ENCODE measurements at regions not wholly inside any gene's neighbourhood (a gene's known extent, or its start where the extent isn't known, plus 50 kb on each side); places are given as distances from the start of the nearest gene placed in this dataset.
"Not testable (repeated sequence)": the region's sequence is repeated elsewhere in the genome, so short reads cannot be mapped to it uniquely, and the experiment has no call there.

DNA sequence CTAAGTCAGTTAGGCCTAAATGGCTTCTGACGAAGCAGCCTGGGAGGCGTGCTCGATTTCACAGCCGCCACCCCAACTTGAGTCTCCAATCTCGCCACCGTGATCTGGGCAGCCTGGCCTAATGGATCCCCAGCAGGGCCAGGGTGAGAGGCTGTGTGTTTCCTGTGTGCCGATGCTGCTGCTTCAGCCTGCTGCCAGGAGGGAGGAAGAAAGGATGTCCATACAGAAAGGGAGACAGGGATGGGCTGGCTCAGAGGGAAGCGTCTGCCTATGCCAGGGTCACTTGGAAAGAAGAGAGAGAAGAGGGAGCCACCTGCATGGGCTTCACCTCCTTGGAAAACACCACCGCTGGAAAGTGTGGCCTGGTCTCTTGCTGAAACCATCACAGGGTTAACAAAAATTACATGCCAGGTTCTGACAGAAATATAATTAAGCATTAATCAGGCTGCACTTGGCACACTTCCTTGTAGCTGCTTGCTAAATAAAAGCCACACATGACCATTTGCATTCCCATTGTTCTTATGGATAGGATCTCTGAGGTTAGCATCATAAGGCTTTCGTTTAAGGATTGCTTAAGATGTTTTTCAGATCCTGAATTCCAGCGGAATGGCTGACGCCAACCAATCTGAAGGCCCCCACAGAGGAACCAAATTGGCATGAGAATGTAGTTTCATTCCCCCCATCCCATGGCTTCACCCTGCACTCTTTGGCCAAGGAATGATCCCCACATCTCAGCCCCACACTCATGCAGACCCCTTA lies 108.8 kb upstream of the SLC1A4 start:
- Mint-ChIP-seq H3K27ac (no peak overlapping the region), H3K4me3 (no peak overlapping the region), H3K9me3 (no peaks in the 10 kb centered on the region), H3K27me3 (peaks cover 3% of the 10 kb centered on the region), H3K4me1 (no peaks in the 10 kb centered on the region), H3K36me3 (ENCODE audit: low read depth) (no peaks in the 10 kb centered on the region)
- no peak for ATAC-seq (replicated peaks)

DNA sequence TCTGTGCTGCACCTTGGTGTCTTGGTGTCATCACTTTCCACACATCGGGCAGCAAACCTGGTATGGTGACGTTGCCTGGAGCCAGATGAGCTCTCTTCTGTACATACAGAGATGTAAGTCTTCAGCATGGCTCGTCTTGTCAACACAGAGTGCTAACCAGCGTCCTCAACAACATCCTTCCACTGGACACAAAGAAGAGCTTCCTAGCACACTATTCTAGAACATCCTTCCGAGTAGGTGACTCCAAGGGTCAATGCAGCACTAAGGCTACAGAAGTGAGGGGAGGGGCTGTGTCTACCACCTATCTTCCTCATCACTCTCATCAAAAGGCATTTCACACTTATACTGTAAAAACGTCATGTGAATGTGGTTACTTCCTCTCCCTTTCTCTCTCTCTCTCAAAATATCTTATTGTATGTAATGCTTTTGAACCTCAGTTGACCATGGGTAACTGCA lies 108.1 kb upstream of the SLC1A4 start:
- H3K27ac Mint-ChIP-seq = no peak overlapping the region
- H3K4me1 Mint-ChIP-seq = no peaks in the 10 kb centered on the region
- no peaks in the 10 kb centered on the region for H3K9me3 Mint-ChIP-seq
- H3K27me3 Mint-ChIP-seq = peaks cover 3% of the 10 kb centered on the region
- no peak for ATAC-seq (replicated peaks)
- H3K4me3 Mint-ChIP-seq = no peak overlapping the region
- H3K36me3 Mint-ChIP-seq (ENCODE audit: low read depth) = no peaks in the 10 kb centered on the region

DNA sequence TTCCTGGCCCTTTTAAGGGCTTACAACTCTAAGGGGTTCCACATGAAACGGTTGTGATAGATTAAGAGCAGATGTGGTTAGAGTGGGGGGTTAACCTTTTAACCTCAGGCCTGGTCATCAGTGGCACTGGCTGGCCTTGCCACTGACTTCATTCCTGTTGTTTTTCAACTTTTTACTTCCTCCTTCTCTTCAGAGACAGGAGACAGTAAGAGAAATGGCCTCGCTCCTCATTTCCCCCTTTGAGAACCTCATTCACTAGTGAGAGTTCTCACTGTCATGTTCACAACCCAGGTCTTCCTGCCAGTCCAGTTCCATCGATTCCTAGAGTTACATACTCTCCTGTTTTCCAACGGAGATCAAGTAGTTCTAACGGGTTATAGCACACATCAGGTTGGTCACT lies 101.6 kb upstream of the SLC1A4 start:
- H3K4me3 Mint-ChIP-seq = no peak overlapping the region
- peaks cover 9% of the 10 kb centered on the region for H3K27me3 Mint-ChIP-seq
- no peak for ATAC-seq (replicated peaks)
- H3K9me3 Mint-ChIP-seq = no peaks in the 10 kb centered on the region
- H3K4me1 Mint-ChIP-seq = no peaks in the 10 kb centered on the region
- no peak overlapping the region for H3K27ac Mint-ChIP-seq
- no peaks in the 10 kb centered on the region for H3K36me3 Mint-ChIP-seq (ENCODE audit: low read depth)

DNA sequence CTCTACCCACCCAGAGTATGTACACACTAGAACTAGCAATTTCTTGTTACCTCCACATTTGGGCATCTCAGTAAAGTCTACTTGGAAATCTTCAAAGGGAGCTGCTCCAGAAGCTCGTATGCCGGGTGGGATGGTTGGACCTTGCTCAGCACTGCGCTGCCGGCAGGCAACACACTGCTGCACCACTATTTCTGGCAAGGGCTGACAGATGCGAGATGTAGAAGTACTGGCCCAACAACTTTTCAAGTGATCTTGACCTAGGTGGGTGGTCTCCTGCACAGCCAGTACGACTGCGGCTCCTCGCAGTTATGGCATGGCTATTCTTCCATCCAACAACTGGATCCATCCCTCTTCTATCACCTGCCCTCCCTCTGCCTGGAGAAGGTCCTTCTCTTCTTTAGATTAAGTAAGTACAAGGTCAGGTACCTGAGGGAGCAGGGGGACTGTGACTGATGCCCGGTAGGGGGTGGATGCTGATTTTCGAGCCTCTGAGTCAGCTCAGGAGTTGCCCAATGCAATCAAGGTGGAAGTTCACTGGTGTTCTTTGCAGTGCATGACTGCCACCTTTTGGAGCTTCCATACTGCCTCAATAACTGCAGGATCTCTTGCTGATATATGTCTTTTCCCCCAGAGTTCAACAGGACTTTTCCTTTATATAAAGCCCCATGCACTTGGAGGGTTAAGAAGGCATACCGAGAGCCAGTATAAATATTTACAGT lies 100.4 kb upstream of the SLC1A4 start:
- Mint-ChIP-seq H3K4me1 (no peaks in the 10 kb centered on the region), H3K27ac (no peak overlapping the region), H3K27me3 (peaks cover 13% of the 10 kb centered on the region), H3K9me3 (no peaks in the 10 kb centered on the region), H3K4me3 (no peak overlapping the region), H3K36me3 (ENCODE audit: low read depth) (no peaks in the 10 kb centered on the region)
- no peak for ATAC-seq (replicated peaks)

DNA sequence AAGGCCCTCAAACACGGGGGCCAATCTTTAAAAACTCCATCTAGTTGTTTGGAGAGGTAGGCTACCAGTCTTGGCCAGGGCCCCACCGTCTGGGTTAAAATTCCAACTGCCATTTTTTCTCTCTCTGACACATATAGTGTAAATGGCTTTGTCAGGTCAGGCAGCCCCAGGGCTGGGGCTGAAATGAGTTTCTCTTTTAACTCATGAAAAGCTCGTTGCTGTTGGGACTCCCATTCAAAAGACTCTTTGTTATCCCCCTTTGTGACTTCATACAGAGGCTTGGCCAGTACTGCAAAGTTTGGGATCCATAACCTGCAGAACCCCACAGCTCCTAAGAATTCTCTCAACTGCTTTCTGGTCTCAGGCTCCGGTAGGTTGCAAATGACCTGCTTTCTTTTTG lies 99.4 kb upstream of the SLC1A4 start:
- no peaks in the 10 kb centered on the region for H3K9me3 Mint-ChIP-seq
- H3K27ac Mint-ChIP-seq = no peak overlapping the region
- no peaks in the 10 kb centered on the region for H3K36me3 Mint-ChIP-seq (ENCODE audit: low read depth)
- no peak overlapping the region for H3K4me3 Mint-ChIP-seq
- peaks cover 14% of the 10 kb centered on the region for H3K27me3 Mint-ChIP-seq
- H3K4me1 Mint-ChIP-seq = no peaks in the 10 kb centered on the region
- no peak for ATAC-seq (replicated peaks)

DNA sequence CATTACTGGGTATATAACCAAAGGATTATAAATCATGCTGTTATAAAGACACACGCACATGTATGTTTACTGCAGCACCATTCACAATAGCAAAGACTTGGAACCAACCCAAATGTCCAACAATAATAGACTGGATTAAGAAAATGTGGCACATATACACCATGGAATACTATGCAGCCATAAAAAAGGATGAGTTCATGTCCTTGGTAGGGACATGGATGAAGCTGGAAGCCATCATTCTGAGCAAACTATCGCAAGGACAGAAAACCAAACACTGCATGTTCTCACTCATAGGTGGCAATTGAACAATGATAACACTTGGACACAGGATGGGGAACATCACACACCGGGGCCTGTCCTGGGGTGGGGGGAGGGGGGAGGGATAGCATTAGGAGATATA lies 92.6 kb upstream of the SLC1A4 start:
- H3K27me3 Mint-ChIP-seq = peaks cover 10% of the 10 kb centered on the region
- H3K9me3 Mint-ChIP-seq; H3K36me3 Mint-ChIP-seq (ENCODE audit: low read depth); H3K27ac Mint-ChIP-seq; H3K4me1 Mint-ChIP-seq; H3K4me3 Mint-ChIP-seq; ATAC-seq (replicated peaks): not testable (repeated sequence)

DNA sequence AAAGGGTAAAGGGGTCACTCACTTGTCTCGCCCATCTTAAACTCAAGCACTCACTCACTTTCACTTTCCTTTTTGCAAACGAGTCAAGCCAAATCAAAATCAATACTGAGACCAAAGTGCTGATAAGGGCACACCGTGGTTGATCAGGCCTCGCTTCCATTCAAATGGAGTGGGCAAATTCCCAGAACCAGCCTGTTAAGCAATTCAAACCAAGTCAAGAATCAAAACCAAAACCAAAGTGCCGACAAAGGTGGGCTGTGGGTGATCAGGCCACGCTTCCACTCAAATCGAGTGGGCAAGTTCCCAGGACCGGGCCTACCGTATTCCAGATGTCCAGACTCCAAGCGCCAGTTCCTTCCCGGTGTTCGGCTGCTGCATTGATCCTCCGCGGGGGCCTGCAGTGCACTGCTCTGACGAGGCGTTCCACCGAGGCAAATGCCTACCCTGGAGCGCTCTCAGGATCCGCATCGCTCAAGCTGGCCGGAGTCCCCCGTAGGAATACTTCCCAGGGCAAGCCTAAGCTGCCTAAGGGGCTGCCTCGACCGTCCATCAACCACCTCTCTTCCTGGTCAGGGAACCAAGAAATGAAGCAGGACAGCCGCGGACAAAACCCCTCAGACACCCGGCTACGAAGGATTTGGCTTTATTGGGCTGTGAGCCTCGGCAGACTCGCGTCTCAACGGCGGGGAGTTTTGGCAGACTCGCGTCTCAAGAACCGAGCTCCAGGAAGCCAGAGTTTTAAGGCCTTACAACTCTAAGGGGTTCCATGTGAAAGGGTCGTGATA lies 89.9 kb upstream of the SLC1A4 start:
- Mint-ChIP-seq H3K4me1 (peaks cover 6% of the 10 kb centered on the region), H3K27me3 (peaks cover 8% of the 10 kb centered on the region), H3K9me3 (no peaks in the 10 kb centered on the region), H3K4me3 (peak overlapping the region; percentile 17), H3K27ac (no peak overlapping the region), H3K36me3 (ENCODE audit: low read depth) (no peaks in the 10 kb centered on the region)
- no peak for ATAC-seq (replicated peaks)

DNA sequence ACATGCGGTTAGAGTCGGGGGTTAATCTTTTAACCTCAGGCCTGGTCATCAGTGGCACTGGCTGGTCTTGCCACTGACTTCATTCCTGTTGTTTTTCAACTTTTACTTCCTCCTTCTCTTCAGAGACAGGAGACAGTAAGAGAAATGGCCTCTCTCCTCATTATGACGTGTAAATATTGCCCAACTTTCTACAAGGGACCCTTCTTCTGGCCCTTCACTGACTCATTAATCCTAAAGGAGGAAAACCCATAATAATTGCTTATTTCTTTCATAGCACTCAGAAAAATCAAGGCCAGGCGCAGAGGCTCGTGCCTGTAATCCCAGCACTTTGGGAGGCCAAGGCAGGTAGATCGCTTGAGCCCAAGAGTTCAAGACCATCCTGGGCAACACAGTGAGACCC lies 89.3 kb upstream of the SLC1A4 start:
- ATAC-seq (replicated peaks); H3K27ac Mint-ChIP-seq; H3K4me3 Mint-ChIP-seq; H3K27me3 Mint-ChIP-seq; H3K36me3 Mint-ChIP-seq (ENCODE audit: low read depth); H3K4me1 Mint-ChIP-seq; H3K9me3 Mint-ChIP-seq: not testable (repeated sequence)

DNA sequence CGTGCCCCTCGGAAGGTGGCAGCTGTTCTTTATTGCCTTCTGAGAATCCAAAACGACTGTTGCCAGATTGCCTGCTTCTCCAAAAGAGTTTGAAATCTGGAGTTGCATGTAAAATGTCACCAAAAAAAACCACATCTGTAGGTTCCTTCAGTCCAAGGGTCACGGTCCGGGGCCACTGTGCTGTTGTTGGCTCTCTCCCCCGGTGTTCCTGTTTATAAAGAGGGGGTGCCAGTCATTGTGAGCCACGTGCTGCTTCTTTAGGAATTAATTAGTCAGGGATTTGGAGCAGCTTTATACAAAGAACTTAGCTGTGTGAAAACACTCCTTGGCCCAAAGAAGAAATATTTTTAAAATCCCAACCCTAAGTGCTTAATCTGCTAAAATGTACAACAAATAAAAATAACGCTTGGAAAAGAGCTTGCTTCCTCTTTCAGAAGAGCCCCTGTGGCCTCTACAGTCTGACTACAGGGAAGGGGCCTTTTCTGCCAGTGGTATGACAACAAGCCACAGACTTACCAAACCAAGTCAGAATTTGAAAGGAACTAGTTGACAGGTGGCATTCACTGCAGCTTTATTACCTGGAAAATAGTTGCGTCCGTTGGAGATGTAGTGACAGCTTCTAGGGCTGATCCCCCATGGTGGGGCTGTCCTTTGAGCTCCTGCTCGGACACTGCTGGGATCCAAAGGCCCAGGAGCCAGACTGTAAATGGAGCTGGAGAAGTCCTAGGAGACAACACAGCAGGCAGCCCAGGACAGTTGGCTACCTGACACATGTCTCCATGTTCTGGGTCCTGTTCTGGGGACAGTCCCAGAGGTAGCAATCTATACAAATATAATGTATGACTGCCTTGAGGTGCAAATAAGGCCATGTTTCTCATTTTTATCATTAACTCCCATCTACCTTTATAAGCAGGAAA lies 84.5 kb upstream of the SLC1A4 start:
- H3K4me1 Mint-ChIP-seq = no peaks in the 10 kb centered on the region
- no peak overlapping the region for H3K4me3 Mint-ChIP-seq
- H3K27ac Mint-ChIP-seq = no peak overlapping the region
- no peaks in the 10 kb centered on the region for H3K36me3 Mint-ChIP-seq (ENCODE audit: low read depth)
- H3K27me3 Mint-ChIP-seq = peaks cover 13% of the 10 kb centered on the region
- ATAC-seq (replicated peaks) = no peak
- no peaks in the 10 kb centered on the region for H3K9me3 Mint-ChIP-seq

DNA sequence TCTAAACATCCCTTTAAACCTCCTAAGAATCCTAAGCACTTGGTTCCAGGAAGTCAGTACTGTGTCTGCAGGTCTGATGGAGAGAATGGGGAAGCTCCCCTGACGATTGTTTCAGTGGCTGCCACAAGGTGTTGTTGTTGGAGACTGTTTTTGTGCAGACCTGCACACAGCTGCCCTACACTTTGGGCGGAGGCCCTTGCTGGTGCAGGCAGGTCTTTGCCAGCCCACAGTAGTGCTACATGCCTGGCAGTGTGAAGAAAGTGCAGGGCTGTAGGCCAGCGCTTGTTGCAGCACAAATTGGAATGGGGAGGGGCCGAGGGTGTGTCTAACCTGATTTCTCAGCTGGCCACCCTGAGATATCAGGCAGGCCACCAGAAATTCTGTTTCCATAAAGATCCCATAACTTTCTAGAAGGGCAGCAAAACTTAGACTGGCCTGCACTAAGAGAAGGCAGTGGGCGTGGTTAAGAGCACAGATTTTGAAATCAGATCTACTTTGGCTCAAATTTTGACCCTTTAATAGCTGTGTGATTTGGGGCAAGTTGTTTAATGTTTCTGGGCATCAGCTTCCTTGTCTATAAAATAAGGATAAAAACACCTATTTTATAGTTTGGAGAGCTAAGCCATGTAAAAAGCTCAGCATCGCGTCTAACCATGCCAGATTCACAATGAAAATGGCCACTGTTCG lies 83.7 kb upstream of the SLC1A4 start:
- H3K27ac Mint-ChIP-seq = no peak overlapping the region
- H3K4me3 Mint-ChIP-seq = no peak overlapping the region
- peaks cover 13% of the 10 kb centered on the region for H3K27me3 Mint-ChIP-seq
- no peak for ATAC-seq (replicated peaks)
- H3K4me1 Mint-ChIP-seq = no peaks in the 10 kb centered on the region
- H3K9me3 Mint-ChIP-seq = no peaks in the 10 kb centered on the region
- H3K36me3 Mint-ChIP-seq (ENCODE audit: low read depth) = no peaks in the 10 kb centered on the region

DNA sequence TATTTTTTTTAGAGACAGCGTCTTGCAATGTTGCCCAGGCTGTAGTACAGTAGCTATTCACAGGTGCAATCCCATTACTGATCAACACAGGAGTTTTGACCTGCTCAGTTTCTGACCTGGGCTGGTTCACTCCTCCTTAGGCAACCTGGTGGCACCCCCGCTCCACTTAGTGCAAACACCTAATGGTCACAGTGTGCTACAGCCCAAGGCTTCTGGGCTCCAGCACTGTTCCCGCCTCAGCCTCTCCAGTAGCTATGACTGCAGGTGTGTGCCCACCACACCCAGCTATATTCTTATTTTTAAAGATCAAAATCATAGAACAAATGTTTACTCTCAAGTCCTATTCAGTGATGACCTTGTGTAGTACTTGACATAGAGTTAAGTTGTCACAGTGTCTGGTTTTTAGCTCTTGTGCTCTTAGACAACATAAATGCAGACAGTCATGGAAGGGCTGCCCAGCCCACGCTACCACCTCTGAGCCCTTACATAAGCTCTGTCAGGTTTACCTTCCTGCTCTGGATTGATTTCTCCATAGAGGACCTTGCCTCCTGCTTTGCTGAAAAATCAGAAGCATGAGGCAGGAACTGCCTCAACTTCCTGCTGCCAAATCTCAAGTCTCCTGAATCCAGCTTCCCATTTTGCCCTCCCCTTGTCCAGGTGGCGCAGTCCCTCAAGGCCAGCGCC lies 82.2 kb upstream of the SLC1A4 start:
- no peak overlapping the region for H3K4me3 Mint-ChIP-seq
- H3K9me3 Mint-ChIP-seq = no peaks in the 10 kb centered on the region
- no peaks in the 10 kb centered on the region for H3K36me3 Mint-ChIP-seq (ENCODE audit: low read depth)
- H3K27me3 Mint-ChIP-seq = peaks cover 13% of the 10 kb centered on the region
- no peak for ATAC-seq (replicated peaks)
- H3K4me1 Mint-ChIP-seq = no peaks in the 10 kb centered on the region
- H3K27ac Mint-ChIP-seq = no peak overlapping the region

DNA sequence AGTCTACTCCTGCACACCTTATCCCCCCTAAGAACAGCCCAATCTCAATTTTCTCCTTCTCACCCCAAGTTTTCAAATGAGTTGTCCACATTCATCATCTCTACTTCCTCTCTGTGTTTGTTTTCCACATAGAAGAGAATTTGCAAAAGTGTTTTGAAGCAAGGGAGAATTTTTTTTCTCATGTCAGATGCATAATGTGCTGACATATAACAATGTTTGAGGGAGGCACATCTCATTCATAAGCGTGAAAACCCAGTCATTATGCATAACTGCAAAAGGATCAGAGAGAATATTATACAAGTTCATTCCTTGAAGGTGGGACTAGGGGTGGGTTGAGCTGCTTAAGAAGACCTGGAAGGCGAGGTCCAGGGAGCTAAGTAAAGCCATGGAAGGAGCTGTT lies 80.8 kb upstream of the SLC1A4 start:
- no peaks in the 10 kb centered on the region for H3K36me3 Mint-ChIP-seq (ENCODE audit: low read depth)
- H3K4me3 Mint-ChIP-seq = no peak overlapping the region
- H3K27ac Mint-ChIP-seq = peak overlapping the region; percentile 9
- no peak for ATAC-seq (replicated peaks)
- peaks cover 9% of the 10 kb centered on the region for H3K27me3 Mint-ChIP-seq
- H3K9me3 Mint-ChIP-seq = no peaks in the 10 kb centered on the region
- no peaks in the 10 kb centered on the region for H3K4me1 Mint-ChIP-seq

DNA sequence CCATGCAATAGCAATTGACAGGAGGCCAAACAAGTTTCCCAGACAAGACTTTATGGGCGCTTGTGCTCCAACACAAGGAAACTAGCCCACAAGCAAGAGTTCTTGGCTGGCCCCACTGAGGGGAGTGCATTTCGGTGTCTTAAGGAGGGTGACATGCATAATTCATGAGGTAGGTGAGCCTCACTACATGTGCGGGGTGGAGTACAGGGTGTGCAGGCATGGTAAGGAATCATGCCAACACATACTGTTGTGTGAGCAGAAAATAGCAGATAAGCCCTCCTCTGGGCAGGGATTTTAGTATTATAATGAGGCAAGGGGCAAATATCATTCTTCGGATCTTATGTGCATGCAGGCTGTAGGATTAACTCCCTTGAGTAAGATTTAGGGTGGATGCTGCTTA lies 78.7 kb upstream of the SLC1A4 start:
- no peak for ATAC-seq (replicated peaks)
- Mint-ChIP-seq H3K4me3 (peak overlapping the region; percentile 9), H3K27me3 (peaks cover 5% of the 10 kb centered on the region), H3K27ac (no peak overlapping the region), H3K36me3 (ENCODE audit: low read depth) (no peaks in the 10 kb centered on the region), H3K9me3 (no peaks in the 10 kb centered on the region), H3K4me1 (no peaks in the 10 kb centered on the region)

Measured in activated T-helper 17 cell treated with anti-CD3 and anti-CD28 coated beads, Interleukin-2, amount 50 U/mL, for 72 hours (primary cell).